Neural progenitor cell (in vitro differentiated cells): ENCODE measurements at regions not wholly inside any gene's neighbourhood (a gene's known extent, or its start where the extent isn't known, plus 50 kb on each side); places are given as distances from the start of the nearest gene placed in this dataset.

Experiments used
- EZH2 ChIP-seq: fragments of 200-600 bp; sonication (generic); IDR thresholded peaks from 2 replicates; pipeline ENCODE4 v1.6.1; 2017; ENCODE audit warnings: antibody characterized with exemption, mild to moderate bottlenecking, moderate library complexity
- EZH2phosphoT487 ChIP-seq: fragments of 200-600 bp; sonication (generic); IDR thresholded peaks from 2 replicates; pipeline ENCODE4 v1.6.1; 2017; ENCODE audit warnings: antibody characterized with exemption
- TF ChIP-seq, protein P1 (sequence below): fragments of 200-600 bp; sonication (generic); IDR thresholded peaks from 2 replicates; pipeline ENCODE4 v1.5.1; 2017; ENCODE audit warnings: antibody characterized with exemption, mild to moderate bottlenecking

DNA sequence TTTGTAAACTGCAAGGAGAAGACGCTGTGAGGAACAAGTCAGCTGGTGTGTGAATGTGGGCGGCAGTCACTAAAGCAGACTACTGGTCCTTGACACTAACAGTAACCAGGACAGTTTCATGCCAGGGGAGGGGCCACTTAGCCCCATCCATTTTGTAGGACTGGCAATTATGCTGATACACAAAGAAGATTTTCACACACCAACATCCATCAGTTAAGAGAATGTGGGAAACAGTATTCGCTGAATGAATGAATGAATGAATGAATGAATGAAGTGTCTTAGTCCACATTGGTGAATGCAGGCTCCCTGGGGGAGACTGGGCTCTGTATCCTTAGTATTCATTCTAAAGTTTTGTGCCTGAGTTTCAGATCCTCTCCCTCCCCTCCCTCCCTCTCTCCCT, 590.4 kb downstream of the BRD1 start:
- TF ChIP-seq, protein P1, sequence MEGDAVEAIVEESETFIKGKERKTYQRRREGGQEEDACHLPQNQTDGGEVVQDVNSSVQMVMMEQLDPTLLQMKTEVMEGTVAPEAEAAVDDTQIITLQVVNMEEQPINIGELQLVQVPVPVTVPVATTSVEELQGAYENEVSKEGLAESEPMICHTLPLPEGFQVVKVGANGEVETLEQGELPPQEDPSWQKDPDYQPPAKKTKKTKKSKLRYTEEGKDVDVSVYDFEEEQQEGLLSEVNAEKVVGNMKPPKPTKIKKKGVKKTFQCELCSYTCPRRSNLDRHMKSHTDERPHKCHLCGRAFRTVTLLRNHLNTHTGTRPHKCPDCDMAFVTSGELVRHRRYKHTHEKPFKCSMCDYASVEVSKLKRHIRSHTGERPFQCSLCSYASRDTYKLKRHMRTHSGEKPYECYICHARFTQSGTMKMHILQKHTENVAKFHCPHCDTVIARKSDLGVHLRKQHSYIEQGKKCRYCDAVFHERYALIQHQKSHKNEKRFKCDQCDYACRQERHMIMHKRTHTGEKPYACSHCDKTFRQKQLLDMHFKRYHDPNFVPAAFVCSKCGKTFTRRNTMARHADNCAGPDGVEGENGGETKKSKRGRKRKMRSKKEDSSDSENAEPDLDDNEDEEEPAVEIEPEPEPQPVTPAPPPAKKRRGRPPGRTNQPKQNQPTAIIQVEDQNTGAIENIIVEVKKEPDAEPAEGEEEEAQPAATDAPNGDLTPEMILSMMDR = no peak
- TF ChIP-seq EZH2 (no peak), EZH2phosphoT487 (no peak)
